ENCODE measurements at regions not wholly inside any gene's neighbourhood (a gene's known extent, or its start where the extent isn't known, plus 50 kb on each side); places are given as distances from the start of the nearest gene placed in this dataset.

DNA sequence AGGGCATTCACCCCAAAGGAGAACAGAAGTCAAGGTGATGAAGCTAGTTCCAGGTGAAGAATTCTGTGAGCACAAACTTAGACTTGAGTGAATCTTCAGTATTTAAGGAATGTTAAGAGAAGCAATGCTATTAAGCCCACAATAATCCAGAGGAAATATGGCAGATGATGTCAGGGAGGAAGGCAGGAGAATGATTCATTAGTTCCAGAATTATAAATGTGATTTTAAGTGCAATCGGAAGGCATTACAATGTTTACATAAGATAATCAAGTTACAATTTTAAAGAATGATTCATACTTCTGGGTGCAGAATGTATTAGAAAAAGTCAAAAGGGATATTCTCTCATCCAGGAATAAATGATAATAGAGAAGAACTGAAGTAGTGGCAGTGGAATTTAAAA lies 545.2 kb upstream of the BRINP3 start:
- FAIRE-seq, result no peak
- Histone ChIP-seq H3K27ac (ENCODE audit: low read depth in 2 of 2, low read length in 2 of 2) (no peak overlapping the region), H3K4me1 (ENCODE audit: control insufficient read depth in 2 of 3, insufficient read depth in 2 of 3, low read depth in 1 of 3, low read length in 3 of 3) (no peaks in the 10 kb centered on the region), H3K9ac (ENCODE audit: low read length in 3 of 3) (no peak overlapping the region), H3K36me3 (ENCODE audit: control insufficient read depth in 2 of 3, insufficient read depth in 3 of 3, low read length in 3 of 3) (no peaks in the 10 kb centered on the region), H3K4me3 (ENCODE audit: low read length in 3 of 3) (no peak overlapping the region), H3K27me3 (ENCODE audit: control insufficient read depth, insufficient read depth, low read length) (no peaks in the 10 kb centered on the region), H3K9me3 (ENCODE audit: control insufficient read depth in 2 of 3, insufficient read depth in 1 of 3, low read length in 3 of 3) (no peaks in the 10 kb centered on the region)
- TF ChIP-seq CTCF (IDR thresholded peaks at IDR 0.05; ENCODE audit: borderline replicate concordance, extremely low read depth, insufficient read depth), result no peak
- DNase-seq, result no peak
- intact Hi-C loops (cut with DNase I), result no loop called here

GRCh38 chr1:191025896-191026642 lies 548.4 kb upstream of the BRINP3 start:
- intact Hi-C loops (cut with DNase I), result no loop called here
- no peaks in the 10 kb centered on the region for H3K36me3 ChIP-seq (ENCODE audit: control insufficient read depth in 2 of 3, insufficient read depth in 3 of 3, low read length in 3 of 3)
- H3K4me3 ChIP-seq (ENCODE audit: low read length in 3 of 3), result no peak overlapping the region
- TF ChIP-seq CTCF (IDR thresholded peaks at IDR 0.05; ENCODE audit: borderline replicate concordance, extremely low read depth, insufficient read depth), result no peak
- no peak for FAIRE-seq
- H3K4me1 ChIP-seq (ENCODE audit: control insufficient read depth in 2 of 3, insufficient read depth in 2 of 3, low read depth in 1 of 3, low read length in 3 of 3), result no peaks in the 10 kb centered on the region
- H3K27me3 ChIP-seq (ENCODE audit: control insufficient read depth, insufficient read depth, low read length), result no peaks in the 10 kb centered on the region
- no peak overlapping the region for H3K27ac ChIP-seq (ENCODE audit: low read depth in 2 of 2, low read length in 2 of 2)
- peak in 1 of 5 donors; percentile 56 for DNase-seq
- H3K9ac ChIP-seq (ENCODE audit: low read length in 3 of 3), result no peak overlapping the region
- no peaks in the 10 kb centered on the region for H3K9me3 ChIP-seq (ENCODE audit: control insufficient read depth in 2 of 3, insufficient read depth in 1 of 3, low read length in 3 of 3)

GRCh38 chr1:191026828-191027227 lies 549.2 kb upstream of the BRINP3 start:
- DNase-seq (no peak), FAIRE-seq (no peak)
- no peak overlapping the region for H3K4me3 ChIP-seq (ENCODE audit: low read length in 3 of 3)
- TF ChIP-seq CTCF (IDR thresholded peaks at IDR 0.05; ENCODE audit: borderline replicate concordance, extremely low read depth, insufficient read depth), result no peak
- intact Hi-C loops (cut with DNase I), result no loop called here
- no peaks in the 10 kb centered on the region for H3K36me3 ChIP-seq (ENCODE audit: control insufficient read depth in 2 of 3, insufficient read depth in 3 of 3, low read length in 3 of 3)
- no peaks in the 10 kb centered on the region for H3K4me1 ChIP-seq (ENCODE audit: control insufficient read depth in 2 of 3, insufficient read depth in 2 of 3, low read depth in 1 of 3, low read length in 3 of 3)
- H3K9ac ChIP-seq (ENCODE audit: low read length in 3 of 3), result no peak overlapping the region
- H3K9me3 ChIP-seq (ENCODE audit: control insufficient read depth in 2 of 3, insufficient read depth in 1 of 3, low read length in 3 of 3), result no peaks in the 10 kb centered on the region
- H3K27ac ChIP-seq (ENCODE audit: low read depth in 2 of 2, low read length in 2 of 2), result no peak overlapping the region
- H3K27me3 ChIP-seq (ENCODE audit: control insufficient read depth, insufficient read depth, low read length), result no peaks in the 10 kb centered on the region

- H3K4me3 ChIP-seq (ENCODE audit: low read length in 3 of 3), result no peak overlapping the region
- H3K27ac ChIP-seq (ENCODE audit: low read depth in 2 of 2, low read length in 2 of 2), result no peak overlapping the region
- H3K9me3 ChIP-seq (ENCODE audit: control insufficient read depth in 2 of 3, insufficient read depth in 1 of 3, low read length in 3 of 3), result no peaks in the 10 kb centered on the region
- H3K9ac ChIP-seq (ENCODE audit: low read length in 3 of 3), result no peak overlapping the region
- no peak for TF ChIP-seq CTCF (IDR thresholded peaks at IDR 0.05; ENCODE audit: borderline replicate concordance, extremely low read depth, insufficient read depth)
- H3K36me3 ChIP-seq (ENCODE audit: control insufficient read depth in 2 of 3, insufficient read depth in 3 of 3, low read length in 3 of 3), result no peaks in the 10 kb centered on the region
- FAIRE-seq (no peak), DNase-seq (no peak)
- intact Hi-C loops (cut with DNase I), result no loop called here
- H3K4me1 ChIP-seq (ENCODE audit: control insufficient read depth in 2 of 3, insufficient read depth in 2 of 3, low read depth in 1 of 3, low read length in 3 of 3), result no peaks in the 10 kb centered on the region
- H3K27me3 ChIP-seq (ENCODE audit: control insufficient read depth, insufficient read depth, low read length), result no peaks in the 10 kb centered on the region
Measured at GRCh38 chr1:191034132-191034531, 556.5 kb upstream of the BRINP3 start.

Measured in kidney (tissue), 13 donors.